ENCODE measurements at regions not wholly inside any gene's neighbourhood (a gene's known extent, or its start where the extent isn't known, plus 50 kb on each side); places are given as distances from the start of the nearest gene placed in this dataset.

GRCh38 chr4:155510771-155511170 lies 134.0 kb upstream of the MAP9 start:
- DNase-seq (ENCODE audit: low read depth): no peak
- Histone ChIP-seq H3K27me3 (ENCODE audit: control insufficient read depth, insufficient read depth, low read length) (no peaks in the 10 kb centered on the region), H3K4me3 (ENCODE audit: low read depth, low read length) (no peak overlapping the region), H3K36me3 (ENCODE audit: control insufficient read depth, insufficient read depth, low read length) (no peaks in the 10 kb centered on the region)
- TF ChIP-seq CTCF (IDR thresholded peaks at IDR 0.05; ENCODE audit: insufficient read depth, low read length, poor library complexity, severe bottlenecking): no peak

DNA sequence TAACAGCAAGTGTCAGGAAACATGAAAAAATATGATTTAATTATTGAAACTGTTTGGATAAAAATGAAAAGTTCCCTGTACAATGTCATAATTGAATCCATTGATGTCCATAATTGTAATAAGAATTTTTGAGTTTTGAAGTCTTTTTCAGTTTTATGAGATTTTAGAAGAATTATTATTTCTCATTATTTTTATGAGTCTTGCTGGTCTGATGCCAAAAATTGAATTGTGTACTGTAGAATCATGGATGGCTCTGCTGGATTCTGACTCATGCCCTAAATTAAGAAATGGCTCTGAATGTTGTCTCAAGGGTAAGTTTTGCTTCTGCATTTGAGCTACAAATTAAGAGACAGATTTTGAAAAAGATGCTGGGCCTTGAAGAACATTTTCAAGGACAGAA lies 132.8 kb upstream of the MAP9 start:
- Histone ChIP-seq H3K36me3 (ENCODE audit: control insufficient read depth, insufficient read depth, low read length) (no peaks in the 10 kb centered on the region), H3K4me3 (ENCODE audit: low read depth, low read length) (no peak overlapping the region), H3K27me3 (ENCODE audit: control insufficient read depth, insufficient read depth, low read length) (no peaks in the 10 kb centered on the region)
- no peak for DNase-seq (ENCODE audit: low read depth)
- TF ChIP-seq CTCF (IDR thresholded peaks at IDR 0.05; ENCODE audit: insufficient read depth, low read length, poor library complexity, severe bottlenecking): no peak

DNA sequence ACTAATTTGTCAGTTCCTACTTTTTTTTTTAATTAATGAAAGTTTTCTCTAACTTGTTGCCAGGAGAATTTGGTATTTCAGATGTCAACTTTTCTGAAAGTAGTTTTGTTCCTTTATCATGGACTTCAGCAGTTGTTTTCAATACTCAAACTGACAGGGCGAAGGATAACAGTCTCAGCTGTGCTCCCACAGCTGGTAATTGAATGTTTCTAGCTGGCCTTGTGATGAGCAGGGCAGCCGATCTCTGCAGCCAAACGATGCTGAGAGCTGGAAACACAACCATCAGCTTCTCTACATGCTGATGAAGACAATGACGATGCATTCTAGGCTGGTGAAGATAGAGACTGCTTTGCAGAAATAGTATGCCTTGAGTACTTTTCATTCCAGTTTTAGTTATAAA lies 130.0 kb upstream of the MAP9 start:
- no peak overlapping the region for H3K4me3 ChIP-seq (ENCODE audit: low read depth, low read length)
- no peak for TF ChIP-seq CTCF (IDR thresholded peaks at IDR 0.05; ENCODE audit: insufficient read depth, low read length, poor library complexity, severe bottlenecking)
- no peak for DNase-seq (ENCODE audit: low read depth)
- H3K36me3 ChIP-seq (ENCODE audit: control insufficient read depth, insufficient read depth, low read length): no peaks in the 10 kb centered on the region
- H3K27me3 ChIP-seq (ENCODE audit: control insufficient read depth, insufficient read depth, low read length): no peaks in the 10 kb centered on the region

DNA sequence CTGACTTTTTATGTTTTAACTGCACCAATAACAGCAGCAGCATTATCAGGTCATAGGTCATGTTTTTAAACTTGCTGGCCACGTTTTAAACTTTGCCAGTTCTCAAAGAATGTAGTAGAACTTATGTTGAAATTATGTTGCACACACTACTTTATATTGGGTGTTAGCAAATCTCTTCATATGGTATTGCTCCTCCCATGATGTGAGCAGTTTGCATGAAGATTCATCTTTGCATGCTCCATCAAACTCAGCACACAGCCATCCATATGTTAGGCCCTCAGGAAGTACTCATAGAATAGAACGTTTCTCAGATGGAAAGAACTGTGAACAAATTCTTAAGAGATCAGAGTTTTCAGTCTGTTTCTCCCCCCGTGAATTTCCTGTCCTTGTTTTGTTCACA lies 128.6 kb upstream of the MAP9 start:
- no peak for TF ChIP-seq CTCF (IDR thresholded peaks at IDR 0.05; ENCODE audit: insufficient read depth, low read length, poor library complexity, severe bottlenecking)
- H3K36me3 ChIP-seq (ENCODE audit: control insufficient read depth, insufficient read depth, low read length): no peaks in the 10 kb centered on the region
- no peak overlapping the region for H3K4me3 ChIP-seq (ENCODE audit: low read depth, low read length)
- DNase-seq (ENCODE audit: low read depth): no peak
- H3K27me3 ChIP-seq (ENCODE audit: control insufficient read depth, insufficient read depth, low read length): no peaks in the 10 kb centered on the region

GRCh38 chr4:155497306-155497705 lies 120.5 kb upstream of the MAP9 start:
- TF ChIP-seq CTCF (IDR thresholded peaks at IDR 0.05; ENCODE audit: insufficient read depth, low read length, poor library complexity, severe bottlenecking): no peak
- Histone ChIP-seq H3K4me3 (ENCODE audit: low read depth, low read length) (no peak overlapping the region), H3K27me3 (ENCODE audit: control insufficient read depth, insufficient read depth, low read length) (no peaks in the 10 kb centered on the region), H3K36me3 (ENCODE audit: control insufficient read depth, insufficient read depth, low read length) (no peaks in the 10 kb centered on the region)
- DNase-seq (ENCODE audit: low read depth): no peak

- Histone ChIP-seq H3K4me3 (ENCODE audit: low read depth, low read length) (no peak overlapping the region), H3K27me3 (ENCODE audit: control insufficient read depth, insufficient read depth, low read length) (no peaks in the 10 kb centered on the region), H3K36me3 (ENCODE audit: control insufficient read depth, insufficient read depth, low read length) (no peaks in the 10 kb centered on the region)
- no peak for DNase-seq (ENCODE audit: low read depth)
- no peak for TF ChIP-seq CTCF (IDR thresholded peaks at IDR 0.05; ENCODE audit: insufficient read depth, low read length, poor library complexity, severe bottlenecking)
Observed at GRCh38 chr4:155496294-155496626, 119.5 kb upstream of the MAP9 start.

Data from kidney epithelial cell (primary cell).